Stomach (tissue), 8 donors: ENCODE measurements at regions not wholly inside any gene's neighbourhood (a gene's known extent, or its start where the extent isn't known, plus 50 kb on each side); places are given as distances from the start of the nearest gene placed in this dataset.
"Not testable (repeated sequence)": the region's sequence is repeated elsewhere in the genome, so short reads cannot be mapped to it uniquely, and the experiment has no call there.

Source experiments
- DNase-seq, 2 donors: peaks; one replicate each; pipeline versions ENCODE4 v3.0.0 to v3.0.0-alpha.2; 2013 to 2019
- H3K27ac ChIP-seq, 5 donors: fragments of 200-600 bp in 4 of 5; sonication (generic) in 4 of 5; one replicate each; pipeline ENCODE4 v1.5.1; 2013 to 2019; ENCODE audit warnings: mild to moderate bottlenecking in 1 of 5, moderate library complexity in 1 of 5
- H3K27me3 ChIP-seq, 3 donors: fragments of 200-600 bp; sonication (generic); one replicate each; pipeline ENCODE4 v1.5.1; 2017 to 2019; ENCODE audit warnings: mixed run types in 1 of 3
- H3K36me3 ChIP-seq, 4 donors: fragments of 200-600 bp; sonication (generic); 1 replicate in 3 of 4; 2 replicates in 1 of 4; pipeline ENCODE4 v1.5.1; 2016 to 2019
- H3K4me1 ChIP-seq, 4 donors: fragments of 200-600 bp; sonication (generic); one replicate each; pipeline ENCODE4 v1.5.1; 2016 to 2019
- H3K4me3 ChIP-seq, 4 donors: fragments of 200-600 bp; sonication (generic) in 3 of 4; one replicate each; pipeline ENCODE4 v1.5.1; 2016 to 2019; ENCODE audit warnings: mild to moderate bottlenecking in 1 of 4
- H3K9me3 ChIP-seq, 4 donors: fragments of 200-600 bp; sonication (generic); one replicate each; pipeline ENCODE4 v1.5.1; 2016 to 2019
- CTCF ChIP-seq, 7 experiments: fragments of 450-650 bp in 4 of 7; fragments of 200-600 bp in 3 of 7; sonication (generic) in 3 of 7; IDR thresholded peaks; one replicate each; pipeline ENCODE4 v1.5.1; 2016 to 2019; ENCODE audit warnings: antibody characterized with exemption in 7 of 7, control low read depth in 2 of 7, mild to moderate bottlenecking in 1 of 7
- EP300 ChIP-seq: sonication (generic); formaldehyde crosslinking; IDR thresholded peaks from one replicate; pipeline ENCODE4 v1.6.1; 2017; ENCODE audit warnings: antibody characterized with exemption
- POLR2A ChIP-seq, 4 donors: fragments of 450-650 bp; IDR thresholded peaks; one replicate each; pipeline ENCODE4 v1.6.1; 2016; ENCODE audit warnings: antibody characterized with exemption in 4 of 4, control low read depth in 2 of 4, mild to moderate bottlenecking in 1 of 4, moderate library complexity in 1 of 4
- POLR2AphosphoS5 ChIP-seq, 3 donors: sonication (generic); formaldehyde crosslinking; IDR thresholded peaks; one replicate each; pipeline ENCODE4 v1.6.1; 2016; ENCODE audit warnings: antibody characterized with exemption in 3 of 3
- WGBS, 5 donors: extraction: QIAGEN DNeasy Blood & Tissue Kit in 3 of 5; methylation state at CpG; one replicate each; pipeline versions ENCODE4 v1.1.5 to v1.1.7; 2013 to 2018; 5-methylcytosine and 5-hydroxymethylcytosine counted together
- intact Hi-C: fragments of 100-400 bp; cut with DNase I; formaldehyde crosslinking; loops from one replicate; pipeline ENCODE4 v1.15.1; 2023; ENCODE audit warnings: low total_unique reads
- donor health status: healthy with polysubstance abuse.
- donor health status: Bipolar disorder and iron deficiency.
- donor health status: healthy.

GRCh38 chr3:153414982-153415381 lies 253.0 kb downstream of the RAP2B start:
- H3K27ac ChIP-seq, result no peak overlapping the region
- TF ChIP-seq POLR2A (IDR thresholded peaks at IDR 0.05) (no peak), CTCF (IDR thresholded peaks at IDR 0.05) (no peak), EP300 (no peak), POLR2AphosphoS5 (IDR thresholded peaks at IDR 0.05) (no peak)
- 77 to 92% (median 90%) methylated on average over 2 of the region's 2 CpGs for WGBS, 5 donors
- H3K4me1 ChIP-seq, result no peaks in the 10 kb centered on the region
- no peak for DNase-seq
- no peaks in the 10 kb centered on the region for H3K27me3 ChIP-seq
- no peaks in the 10 kb centered on the region for H3K36me3 ChIP-seq
- H3K9me3 ChIP-seq, result peaks cover 2 to 23% (median 14%) of the 10 kb centered on the region in 4 donors
- no peak overlapping the region for H3K4me3 ChIP-seq
- intact Hi-C loops, result no loop called here

- Histone ChIP-seq H3K27me3 (no peaks in the 10 kb centered on the region), H3K4me1 (no peaks in the 10 kb centered on the region), H3K4me3 (no peak overlapping the region), H3K9me3 (peaks cover 2 to 70% (median 55%) of the 10 kb centered on the region in 4 donors), H3K27ac (no peak overlapping the region), H3K36me3 (no peaks in the 10 kb centered on the region)
- 67 to 93% (median 80%) methylated on average over 2 to 4 of the region's 4 CpGs for WGBS, 5 donors
- intact Hi-C loops, result no loop called here
- no peak for DNase-seq
- TF ChIP-seq POLR2AphosphoS5 (IDR thresholded peaks at IDR 0.05) (no peak), CTCF (IDR thresholded peaks at IDR 0.05) (no peak), POLR2A (IDR thresholded peaks at IDR 0.05) (no peak), EP300 (no peak)
Measured at GRCh38 chr3:153422314-153422713, 260.3 kb downstream of the RAP2B start.

DNA sequence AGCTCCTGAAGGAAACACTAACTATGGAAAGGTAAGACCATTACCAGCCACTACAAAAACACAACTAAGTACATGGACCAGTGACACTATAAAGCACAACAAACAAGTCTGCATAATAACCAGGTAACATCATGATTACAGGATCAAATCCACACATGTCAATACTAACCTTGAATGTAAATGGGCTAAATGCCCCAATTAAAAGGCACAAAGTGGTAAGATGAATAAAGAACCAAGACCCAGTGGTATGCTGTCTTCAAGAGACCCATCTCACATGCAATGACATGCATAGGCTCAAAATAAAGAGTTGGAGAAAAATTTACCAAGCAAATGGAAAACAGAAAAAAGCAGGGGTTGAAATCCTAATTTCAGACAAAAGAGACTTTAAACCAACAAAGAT lies 261.8 kb downstream of the RAP2B start:
- DNase-seq, H3K4me1 ChIP-seq, H3K27ac ChIP-seq, intact Hi-C loops, H3K4me3 ChIP-seq, H3K36me3 ChIP-seq, H3K27me3 ChIP-seq: not testable (repeated sequence)
- H3K9me3 ChIP-seq, result peaks cover 2 to 58% (median 49%) of the 10 kb centered on the region in 4 donors

DNA sequence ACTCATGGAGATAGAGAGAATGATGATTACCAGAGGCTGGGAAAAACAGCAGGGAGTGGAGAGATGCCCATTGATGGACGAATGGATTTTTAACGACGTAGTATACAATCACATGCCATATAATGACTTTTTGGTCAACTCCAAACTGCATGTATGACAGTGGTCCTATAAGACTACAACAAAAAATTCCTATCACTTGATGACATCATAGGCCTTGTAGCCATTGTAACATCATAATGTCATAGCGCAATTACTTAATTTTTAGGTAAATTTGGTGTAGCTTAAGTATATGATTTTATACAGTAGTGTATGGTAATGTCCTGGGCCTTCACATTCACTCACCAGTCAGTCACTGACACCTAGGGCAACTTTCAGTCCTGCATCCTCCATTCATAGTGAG lies 264.3 kb downstream of the RAP2B start:
- intact Hi-C loops, result no loop called here
- H3K9me3 ChIP-seq, result peaks cover 0 to 34% (median 29%) of the 10 kb centered on the region in 4 donors
- WGBS, 5 donors, result 84 to 97% (median 94%) methylated on average over 4 of the region's 4 CpGs
- DNase-seq, result no peak
- H3K27ac ChIP-seq, result no peak overlapping the region
- no peaks in the 10 kb centered on the region for H3K36me3 ChIP-seq
- no peak overlapping the region for H3K4me3 ChIP-seq
- no peaks in the 10 kb centered on the region for H3K27me3 ChIP-seq
- H3K4me1 ChIP-seq, result no peaks in the 10 kb centered on the region
- no peak for TF ChIP-seq EP300
- TF ChIP-seq CTCF (IDR thresholded peaks at IDR 0.05), result no peak
- no peak for TF ChIP-seq POLR2AphosphoS5 (IDR thresholded peaks at IDR 0.05)
- TF ChIP-seq POLR2A (IDR thresholded peaks at IDR 0.05), result no peak

GRCh38 chr3:153426803-153427202 lies 264.8 kb downstream of the RAP2B start:
- Histone ChIP-seq H3K27ac (no peak overlapping the region), H3K27me3 (no peaks in the 10 kb centered on the region), H3K9me3 (peaks cover 0 to 30% (median 25%) of the 10 kb centered on the region in 4 donors), H3K4me3 (no peak overlapping the region), H3K4me1 (no peaks in the 10 kb centered on the region), H3K36me3 (no peaks in the 10 kb centered on the region)
- WGBS, 5 donors, result 85 to 97% (median 91%) methylated on average over 1 of the region's 1 CpG
- TF ChIP-seq POLR2AphosphoS5 (IDR thresholded peaks at IDR 0.05) (no peak), POLR2A (IDR thresholded peaks at IDR 0.05) (no peak), CTCF (IDR thresholded peaks at IDR 0.05) (no peak)
- intact Hi-C loops, result no loop called here
- no peak for DNase-seq
